ENCODE measurements at regions not wholly inside any gene's neighbourhood (a gene's known extent, or its start where the extent isn't known, plus 50 kb on each side); places are given as distances from the start of the nearest gene placed in this dataset.

- intact Hi-C loops (cut with micrococcal nuclease), result no loop called here
- 0% methylated on average over 1 of the region's 1 CpG for WGBS (ENCODE audit: insufficient coverage, low coverage, missing lambda C conversion rate)
- no peak for FAIRE-seq
Observed at GRCh38 chr4:149952101-149952500, 126.1 kb upstream of the DCLK2 start.

GRCh38 chr4:149952716-149953115 lies 125.5 kb upstream of the DCLK2 start:
- Histone ChIP-seq H3K9me3 (replicated peaks; ENCODE audit: control insufficient read depth, insufficient read depth, low read depth, low read length) (no peaks in the 10 kb centered on the region), H3K27ac (ENCODE audit: extremely low read depth, low read depth, low read length) (no peak overlapping the region), H3K4me1 (replicated peaks in 1 of 2; ENCODE audit: control insufficient read depth in 2 of 2, insufficient read depth in 2 of 2, low read length in 2 of 2) (no peaks in the 10 kb centered on the region), H3K79me2 (ENCODE audit: control insufficient read depth, insufficient read depth, low read length) (no peaks in the 10 kb centered on the region), H3K4me3 (no peak overlapping the region), H3K4me2 (ENCODE audit: insufficient read depth, low read length) (no peak overlapping the region), H3K27me3 (ENCODE audit: control insufficient read depth in 2 of 2, insufficient read depth in 2 of 2, low read length in 2 of 2) (no peaks in the 10 kb centered on the region), H3K36me3 (ENCODE audit: control insufficient read depth, insufficient read depth, low read length) (no peaks in the 10 kb centered on the region), H2AFZ (ENCODE audit: low read depth, low read length) (no peak overlapping the region), H3K9me1 (ENCODE audit: control insufficient read depth, insufficient read depth, low read length) (no peaks in the 10 kb centered on the region), H3K9ac (ENCODE audit: insufficient read depth in 1 of 2, low read depth in 2 of 2, low read length in 2 of 2) (no peak overlapping the region), H4K20me1 (replicated peaks; ENCODE audit: control insufficient read depth, insufficient read depth, low read length) (no peaks in the 10 kb centered on the region)
- no TSS peak for BruUV-seq (replicated peaks)
- no peak for FAIRE-seq
- CTCF ChIA-PET (ENCODE audit: low intra/inter-chr PET ratio), result no interaction called here
- WGBS (ENCODE audit: insufficient coverage, low coverage, missing lambda C conversion rate), result 0% methylated on average over 4 of the region's 5 CpGs
- in situ Hi-C loops (cut with MboI) (no loop called here), intact Hi-C loops (cut with micrococcal nuclease) (no loop called here)
- no peak for ATAC-seq
- DNase-seq (ENCODE audit: extremely low read depth in 1 of 4, low spot score in 3 of 4), result no peak
- POLR2A ChIA-PET, result no interaction called here
- TF ChIP-seq ZBTB33 (CRISPR knock-in tag; IDR thresholded peaks at IDR 0.05) (no peak), AFF1 (IDR thresholded peaks at IDR 0.05; ENCODE audit: low read depth in 1 of 2, partially characterized antibody in 2 of 2) (no peak), SP2 (IDR thresholded peaks at IDR 0.05; ENCODE audit: extremely low read depth, low read depth, low read length, poor library complexity, severe bottlenecking) (no peak)

More at GRCh38 chr4:149952101-149952500, 126.1 kb upstream of the DCLK2 start:
- POLR2A ChIA-PET, result no interaction called here
- CTCF ChIA-PET (ENCODE audit: low intra/inter-chr PET ratio), result no interaction called here
- Histone ChIP-seq H3K27ac (ENCODE audit: extremely low read depth, low read depth, low read length) (no peak overlapping the region), H3K36me3 (ENCODE audit: control insufficient read depth, insufficient read depth, low read length) (no peaks in the 10 kb centered on the region), H3K79me2 (ENCODE audit: control insufficient read depth, insufficient read depth, low read length) (no peaks in the 10 kb centered on the region), H3K4me1 (replicated peaks in 1 of 2; ENCODE audit: control insufficient read depth in 2 of 2, insufficient read depth in 2 of 2, low read length in 2 of 2) (no peaks in the 10 kb centered on the region), H3K27me3 (ENCODE audit: control insufficient read depth in 2 of 2, insufficient read depth in 2 of 2, low read length in 2 of 2) (no peaks in the 10 kb centered on the region), H2AFZ (ENCODE audit: low read depth, low read length) (no peak overlapping the region), H3K9me1 (ENCODE audit: control insufficient read depth, insufficient read depth, low read length) (no peaks in the 10 kb centered on the region), H3K4me3 (no peak overlapping the region), H3K9me3 (replicated peaks; ENCODE audit: control insufficient read depth, insufficient read depth, low read depth, low read length) (no peaks in the 10 kb centered on the region), H3K4me2 (ENCODE audit: insufficient read depth, low read length) (no peak overlapping the region), H3K9ac (ENCODE audit: insufficient read depth in 1 of 2, low read depth in 2 of 2, low read length in 2 of 2) (no peak overlapping the region), H4K20me1 (replicated peaks; ENCODE audit: control insufficient read depth, insufficient read depth, low read length) (no peaks in the 10 kb centered on the region)
- DNase-seq (ENCODE audit: extremely low read depth in 1 of 4, low spot score in 3 of 4), result no peak
- in situ Hi-C loops (cut with MboI), result no loop called here
- BruUV-seq (replicated peaks), result no TSS peak
- TF ChIP-seq CBFB (CRISPR knock-in tag; IDR thresholded peaks at IDR 0.05), result no peak
- TF ChIP-seq MBD1 (CRISPR knock-in tag; IDR thresholded peaks at IDR 0.05), result no peak
- no peak for TF ChIP-seq MYNN (IDR thresholded peaks at IDR 0.05)
- TF ChIP-seq MYNN (CRISPR knock-in tag; IDR thresholded peaks at IDR 0.05), result no peak
- TF ChIP-seq KHSRP (IDR thresholded peaks at IDR 0.05), result no peak
- no peak for ATAC-seq

All from K562 (cell line).